ENCODE measurements at regions not wholly inside any gene's neighbourhood (a gene's known extent, or its start where the extent isn't known, plus 50 kb on each side); places are given as distances from the start of the nearest gene placed in this dataset.

DNA sequence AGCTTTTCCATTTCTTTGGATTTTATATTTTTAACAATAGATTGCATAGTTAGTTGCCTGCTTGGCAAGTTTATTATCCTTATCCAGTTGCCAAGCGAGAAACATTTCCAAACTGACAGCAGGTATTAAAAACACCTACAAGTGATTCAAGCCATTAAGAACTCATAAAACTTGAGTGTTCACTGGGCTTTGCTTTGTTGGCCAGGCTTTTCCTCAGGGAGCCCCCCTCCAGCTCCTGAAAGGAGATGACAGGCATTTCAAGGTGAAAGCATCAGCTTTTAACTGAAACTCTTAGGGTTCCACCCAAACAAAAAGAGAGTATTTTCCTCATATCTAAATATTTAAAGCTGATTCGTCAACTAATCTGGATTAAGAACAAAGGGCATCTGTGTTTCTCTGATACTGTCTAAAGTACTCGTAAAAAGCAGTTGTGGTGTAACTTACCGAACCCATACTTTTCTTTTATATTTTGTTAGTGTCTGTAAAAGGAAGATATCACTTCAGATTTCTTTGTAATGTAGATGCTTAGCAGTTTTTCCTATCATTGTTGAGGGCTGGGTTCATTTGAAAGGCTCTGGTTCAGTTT is 363.4 kb downstream of the OTOL1 start:
- TF ChIP-seq CTCF (conservative IDR thresholded peaks at IDR 0.05; ENCODE audit: low read length) (no peak), EZH2phosphoT487 (IDR thresholded peaks at IDR 0.05; ENCODE audit: borderline replicate concordance, low read depth, low read length) (no peak)

All from OCI-LY7 (cell line).